ENCODE measurements at regions not wholly inside any gene's neighbourhood (a gene's known extent, or its start where the extent isn't known, plus 50 kb on each side); places are given as distances from the start of the nearest gene placed in this dataset.
"Not testable (repeated sequence)": the region's sequence is repeated elsewhere in the genome, so short reads cannot be mapped to it uniquely, and the experiment has no call there.

DNA sequence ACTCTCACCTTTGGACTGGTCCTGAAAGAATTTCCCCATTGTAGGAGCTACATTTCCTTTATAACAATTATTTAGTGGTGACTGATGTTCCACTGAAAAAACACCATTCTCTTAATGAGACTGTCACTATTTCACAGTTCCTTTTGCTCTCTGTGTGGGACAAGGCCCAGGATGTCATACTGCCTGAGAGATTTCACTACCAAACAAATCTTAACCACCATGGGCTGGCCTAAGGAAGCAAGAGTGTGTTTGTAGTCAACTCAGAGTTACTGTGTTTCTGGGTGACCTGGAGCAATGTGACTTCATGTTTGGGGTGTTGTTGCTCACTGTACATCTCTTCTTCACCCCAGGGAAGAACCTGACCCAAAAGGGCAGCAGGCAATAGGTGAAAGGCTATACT, 50.1 kb upstream of the ZNF608 start:
- no peak for DNase-seq

DNA sequence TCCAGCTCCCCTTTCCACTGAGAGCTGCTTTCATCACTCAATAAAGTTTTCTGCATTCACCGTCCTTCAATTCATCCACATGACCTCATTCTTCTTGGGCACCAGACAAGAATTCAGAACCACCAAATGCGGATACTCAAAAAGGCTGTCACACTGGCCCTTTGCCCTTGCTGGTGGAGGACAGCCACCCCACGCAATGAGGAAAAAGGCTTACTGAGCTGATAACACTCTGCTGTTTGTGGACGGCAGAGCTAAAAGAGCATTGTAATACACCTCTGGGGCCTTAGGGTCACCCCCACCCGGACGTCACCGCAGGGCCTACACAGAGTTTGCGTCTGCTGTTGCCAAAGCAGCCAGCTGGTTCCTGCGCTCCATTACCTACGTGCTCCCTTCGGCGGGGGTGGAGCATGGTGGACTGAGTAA, 51.2 kb upstream of the ZNF608 start:
- DNase-seq: no peak

DNA sequence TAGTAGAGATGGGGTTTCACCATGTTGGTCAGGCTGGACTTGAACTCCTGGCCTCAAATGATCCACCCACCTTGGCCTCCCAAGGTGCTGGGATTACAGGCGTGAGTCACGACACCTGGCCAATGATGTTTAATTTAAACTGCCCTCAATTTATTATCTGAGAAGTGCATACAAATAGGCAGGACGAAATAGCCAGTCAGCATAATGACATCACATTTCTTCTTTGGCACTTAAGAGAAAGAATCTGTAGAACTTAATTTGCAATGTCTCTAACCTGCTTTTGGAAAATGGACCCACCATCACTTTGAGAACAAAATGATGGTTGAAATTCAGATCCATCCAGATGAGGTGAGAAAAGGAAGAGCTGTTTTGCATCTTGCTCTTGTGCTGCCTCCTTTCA, 52.5 kb upstream of the ZNF608 start:
- DNase-seq: no peak

DNA sequence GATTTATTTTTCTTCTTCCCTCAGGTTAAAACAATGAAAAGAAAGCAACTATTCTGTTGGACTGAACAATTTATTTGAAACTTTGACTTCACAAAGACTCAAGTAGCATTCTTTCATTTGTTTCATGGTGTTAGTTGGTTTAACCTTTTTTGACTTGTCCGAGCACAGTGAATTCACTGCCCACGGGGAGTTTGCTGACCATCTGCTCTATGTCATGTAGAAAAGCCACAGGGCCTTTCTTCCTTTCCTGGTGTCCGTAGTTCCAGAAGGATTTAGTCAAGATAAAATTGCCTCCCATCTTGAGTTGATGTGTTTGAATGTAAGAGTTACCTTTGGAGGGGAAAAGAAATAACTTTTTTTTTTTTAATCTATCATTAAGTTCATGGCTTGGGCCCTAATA, 55.1 kb upstream of the ZNF608 start:
- DNase-seq: no peak

DNA sequence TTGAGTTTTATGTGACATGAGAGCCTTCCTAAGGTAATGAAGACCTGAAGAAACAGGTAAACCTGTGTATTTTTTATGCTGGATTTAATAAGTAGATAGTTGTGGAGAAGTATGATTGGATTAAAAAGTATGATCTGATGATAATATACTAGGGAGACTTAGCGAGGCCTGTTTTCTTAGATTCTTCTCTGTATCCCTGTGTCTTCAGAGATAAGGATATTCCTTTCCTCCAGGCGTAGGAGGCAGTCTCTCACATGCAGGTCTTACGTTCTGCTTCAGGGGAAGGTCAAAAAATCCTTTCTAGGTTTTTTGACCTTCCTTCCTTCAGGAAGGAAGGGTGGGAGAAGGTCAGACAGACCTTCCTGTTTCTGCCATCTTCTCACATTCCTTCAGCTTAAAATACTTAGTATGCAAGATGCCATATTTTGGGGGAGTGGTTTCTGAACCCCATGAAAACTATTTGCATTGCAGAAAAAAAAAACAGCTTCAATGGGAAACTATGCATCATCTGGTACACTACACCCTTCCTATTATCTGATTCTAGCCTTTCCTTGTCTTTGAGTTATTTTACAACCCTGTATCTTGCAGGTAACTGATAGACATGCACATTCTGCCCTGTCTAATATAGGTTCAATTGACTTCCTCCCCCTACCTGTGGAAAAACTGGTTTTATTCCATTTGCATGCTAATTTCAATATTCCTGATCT, 57.3 kb upstream of the ZNF608 start:
- no peak for DNase-seq

DNA sequence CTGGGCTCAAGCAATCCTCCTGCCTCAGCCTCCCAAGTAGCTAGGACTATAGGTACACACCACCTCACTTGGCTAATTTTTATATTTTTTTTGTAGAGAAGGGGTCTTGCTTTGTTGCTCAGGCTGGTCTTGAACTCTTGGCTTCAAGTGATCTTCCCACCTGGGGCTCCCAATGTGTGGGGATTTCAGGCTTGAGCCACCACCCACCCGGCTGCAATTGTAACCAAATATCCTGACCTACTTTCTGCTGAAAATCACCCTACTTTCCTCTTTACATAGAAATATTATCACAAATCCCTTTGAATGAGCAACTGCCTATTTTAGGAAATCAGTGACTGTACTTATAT, 59.6 kb upstream of the ZNF608 start:
- DNase-seq: no peak

DNA sequence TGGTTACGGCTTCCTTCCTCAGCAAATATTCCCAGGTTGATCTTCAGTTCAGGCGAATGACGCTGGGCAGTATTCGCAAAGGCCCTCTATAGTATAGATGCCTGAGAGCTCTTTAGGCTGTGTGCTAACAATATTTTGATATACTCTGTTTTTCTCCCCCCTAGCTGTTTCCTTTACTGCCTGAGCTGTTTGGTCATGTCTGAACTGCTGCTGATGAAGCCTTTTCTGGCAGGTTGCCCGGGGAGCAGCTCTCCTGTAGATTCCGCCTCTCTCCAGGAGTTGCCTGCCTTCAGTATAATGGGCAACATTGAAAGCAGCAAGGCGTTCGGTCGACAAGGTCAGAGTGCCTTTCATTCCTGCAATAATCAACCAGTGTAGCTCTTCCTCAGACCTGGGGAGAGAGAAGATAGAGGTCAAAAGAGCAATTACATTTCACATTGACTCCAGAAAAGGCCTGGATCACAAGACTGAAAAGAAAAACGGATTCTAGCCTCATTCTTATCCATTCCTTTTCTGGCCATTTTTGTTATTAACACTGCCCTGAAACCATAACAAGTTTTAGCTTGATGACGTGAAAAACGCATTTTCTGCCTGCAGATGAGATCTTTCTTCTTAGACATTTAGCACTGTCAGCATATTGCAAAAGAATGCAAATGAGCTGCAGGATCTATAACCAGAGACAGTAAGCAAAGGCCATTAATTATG, 60.1 kb upstream of the ZNF608 start:
- peak; percentile 72 for DNase-seq

DNA sequence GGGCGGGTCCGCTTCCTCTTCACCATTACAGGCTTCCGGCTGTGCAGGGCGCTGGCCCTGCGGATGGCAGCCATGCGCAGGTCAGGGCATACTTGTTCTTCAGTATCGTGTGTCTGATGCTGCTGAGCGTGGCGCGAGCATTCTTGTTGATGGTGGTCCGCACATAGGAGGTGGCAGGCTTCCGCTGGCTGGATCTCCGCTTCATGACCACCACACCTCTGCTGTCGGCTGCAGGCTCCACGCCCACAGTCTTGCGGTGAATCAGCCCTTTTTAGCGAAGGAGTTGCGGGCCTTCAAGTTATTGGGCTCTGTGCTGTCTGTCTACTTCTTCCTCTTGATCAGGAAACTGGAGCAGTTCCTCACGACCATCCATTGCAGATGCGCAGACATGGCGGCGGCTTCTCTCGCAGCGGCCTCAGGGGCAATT, 62.4 kb upstream of the ZNF608 start:
- DNase-seq: no peak

DNA sequence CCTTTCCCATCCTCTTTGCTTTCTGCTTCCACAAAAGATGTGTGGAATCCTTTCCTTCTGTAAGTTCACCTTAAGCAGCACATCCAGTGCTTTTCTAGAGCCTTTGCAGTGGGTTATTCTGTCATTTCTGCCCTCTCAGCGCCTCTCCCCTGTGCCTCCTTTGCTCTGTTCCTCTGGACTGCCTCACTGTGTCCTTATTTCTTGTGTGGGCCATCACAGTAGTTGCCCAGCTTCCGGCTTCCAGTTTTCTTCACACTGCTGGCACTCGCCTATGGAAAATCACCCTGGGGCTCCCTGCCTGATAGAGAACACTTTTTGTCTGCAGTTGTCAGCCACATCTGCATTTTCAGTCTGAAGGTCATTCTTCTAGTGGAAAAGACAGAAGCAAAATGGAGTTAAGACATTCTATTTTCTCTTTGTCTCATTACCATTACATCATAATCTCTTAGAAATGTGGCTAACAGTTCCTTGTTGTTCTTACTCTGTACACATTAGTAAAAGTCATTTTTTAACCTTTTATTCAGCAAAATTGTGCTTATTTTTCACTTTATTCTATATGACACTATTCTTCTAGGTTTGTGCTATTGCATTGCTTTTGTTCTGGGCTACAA, 64.1 kb upstream of the ZNF608 start:
- no peak for DNase-seq

DNA sequence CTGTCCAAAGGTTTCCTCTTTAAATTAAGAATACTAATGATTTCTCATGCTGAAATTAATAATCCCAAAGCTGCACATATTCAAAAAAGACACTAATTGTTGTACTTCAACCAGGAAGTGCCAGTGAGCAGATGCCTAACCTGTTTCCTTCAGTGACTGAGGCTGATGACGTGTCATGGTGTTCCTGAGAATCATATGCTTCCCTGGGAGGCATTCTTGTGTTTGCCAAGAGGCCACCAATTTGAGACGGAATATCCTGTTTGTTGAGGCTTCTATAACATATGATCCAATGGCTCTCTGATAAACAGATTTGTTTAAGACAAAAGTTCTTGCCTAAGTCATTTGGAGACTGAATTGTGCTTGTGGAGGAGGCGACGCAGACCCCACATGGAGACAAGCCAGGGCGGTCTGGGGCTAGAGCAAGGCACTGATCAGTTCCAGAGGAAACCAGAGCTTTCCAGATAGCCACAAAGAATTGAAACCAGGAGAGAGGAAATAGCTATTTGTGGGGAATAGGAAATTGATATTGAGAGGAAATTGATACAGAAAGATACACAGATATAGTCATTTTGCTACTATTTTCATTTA, 66.4 kb upstream of the ZNF608 start:
- no peak for DNase-seq

DNA sequence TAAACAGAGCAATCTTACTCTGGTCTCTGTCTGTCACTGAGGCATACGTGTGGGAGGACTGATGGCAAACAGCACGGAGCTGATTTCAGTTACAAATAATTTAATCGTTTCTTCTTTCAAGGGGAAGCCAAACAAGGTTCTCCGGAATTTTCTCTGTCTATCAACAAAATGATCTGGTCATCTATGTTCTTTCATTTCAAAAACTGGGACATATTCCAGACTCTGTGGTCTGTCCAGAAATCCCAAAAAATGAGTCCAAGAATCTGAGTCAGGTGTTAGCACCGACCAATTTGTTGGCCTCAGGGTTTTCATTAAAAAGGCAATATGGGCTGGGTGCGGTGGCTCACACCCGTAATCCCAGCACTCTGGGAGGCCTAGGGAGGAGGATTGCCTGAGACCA, 69.9 kb upstream of the ZNF608 start:
- DNase-seq: no peak

DNA sequence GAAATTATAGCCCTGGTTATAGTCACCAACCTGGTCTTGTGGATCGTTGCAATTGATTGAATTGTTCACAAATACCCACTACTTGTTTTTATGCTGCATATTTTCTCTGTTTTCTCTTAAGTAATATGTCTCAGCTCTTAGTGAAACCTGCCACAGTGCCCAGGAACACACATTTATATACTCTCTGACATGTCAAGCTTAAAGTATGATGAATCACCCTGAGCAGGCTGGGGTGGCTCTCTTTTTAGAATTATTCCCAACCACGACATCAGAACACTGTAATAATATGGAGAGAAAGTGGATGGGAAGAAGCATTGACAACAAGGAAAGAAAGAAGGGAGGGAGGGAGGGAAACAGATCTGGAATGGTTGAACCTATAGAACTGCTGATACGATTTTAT, 72.8 kb upstream of the ZNF608 start:
- no peak for DNase-seq

DNA sequence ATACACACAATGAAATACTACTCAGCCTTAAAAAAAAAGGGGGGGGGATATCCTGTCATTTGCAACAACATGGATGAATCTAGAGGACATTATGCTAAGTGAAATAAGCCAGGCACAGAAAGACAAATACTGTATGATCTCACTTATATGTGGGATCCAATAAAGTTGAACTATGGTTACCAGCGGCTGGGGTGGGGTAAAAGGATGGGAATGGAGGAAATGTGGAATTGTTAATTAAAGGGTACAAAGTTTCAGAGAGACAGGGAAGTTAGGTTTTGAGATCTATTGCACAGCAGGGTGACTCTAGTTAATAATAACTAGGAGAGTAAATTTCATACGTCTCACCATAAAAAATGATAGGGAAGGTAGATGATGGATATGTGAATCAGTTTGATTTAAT, 76.2 kb upstream of the ZNF608 start:
- no peak for DNase-seq

DNA sequence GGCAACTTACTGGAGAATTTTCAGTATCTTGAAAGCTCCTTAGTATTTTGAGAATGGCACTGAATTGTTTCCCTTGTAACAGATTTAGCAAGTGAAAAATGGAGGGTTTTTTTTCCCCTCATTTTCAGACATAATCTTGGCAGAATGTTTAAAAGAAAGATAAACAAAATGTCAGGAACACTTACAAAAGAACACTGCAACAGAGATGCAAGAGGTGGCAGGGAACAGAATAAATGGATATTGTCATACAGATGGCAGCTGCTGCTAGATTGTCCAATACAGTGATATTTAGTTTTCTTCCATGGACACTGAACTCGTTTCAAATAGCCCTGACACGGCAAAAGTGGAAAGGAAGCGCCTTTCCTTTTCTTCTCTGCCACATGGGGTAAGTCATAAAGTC, 76.9 kb upstream of the ZNF608 start:
- no peak for DNase-seq

DNA sequence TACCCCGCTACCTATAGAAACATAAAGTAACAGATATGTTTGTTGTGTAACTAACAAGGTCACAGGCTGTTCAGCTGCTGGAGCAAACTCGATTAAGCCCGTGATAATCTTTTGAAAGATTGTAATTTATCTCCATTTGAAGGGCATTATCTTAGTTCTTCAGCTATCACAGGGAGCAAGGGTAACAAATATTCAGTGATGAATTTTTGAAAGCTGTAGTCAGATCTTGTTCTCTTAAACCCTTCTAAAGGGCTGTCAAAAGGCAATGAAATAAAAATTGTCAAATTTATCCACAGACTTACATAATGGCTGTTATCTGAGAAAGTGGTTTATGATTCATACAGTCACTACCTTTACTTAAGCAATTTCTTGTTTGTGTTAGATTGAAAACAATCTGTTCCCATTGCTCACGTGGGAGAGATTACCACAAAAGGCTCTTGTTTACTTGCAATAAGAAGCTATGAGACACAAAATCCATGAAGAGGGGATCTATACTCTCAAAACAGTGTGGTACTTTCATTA, 78.3 kb upstream of the ZNF608 start:
- no peak for DNase-seq

DNA sequence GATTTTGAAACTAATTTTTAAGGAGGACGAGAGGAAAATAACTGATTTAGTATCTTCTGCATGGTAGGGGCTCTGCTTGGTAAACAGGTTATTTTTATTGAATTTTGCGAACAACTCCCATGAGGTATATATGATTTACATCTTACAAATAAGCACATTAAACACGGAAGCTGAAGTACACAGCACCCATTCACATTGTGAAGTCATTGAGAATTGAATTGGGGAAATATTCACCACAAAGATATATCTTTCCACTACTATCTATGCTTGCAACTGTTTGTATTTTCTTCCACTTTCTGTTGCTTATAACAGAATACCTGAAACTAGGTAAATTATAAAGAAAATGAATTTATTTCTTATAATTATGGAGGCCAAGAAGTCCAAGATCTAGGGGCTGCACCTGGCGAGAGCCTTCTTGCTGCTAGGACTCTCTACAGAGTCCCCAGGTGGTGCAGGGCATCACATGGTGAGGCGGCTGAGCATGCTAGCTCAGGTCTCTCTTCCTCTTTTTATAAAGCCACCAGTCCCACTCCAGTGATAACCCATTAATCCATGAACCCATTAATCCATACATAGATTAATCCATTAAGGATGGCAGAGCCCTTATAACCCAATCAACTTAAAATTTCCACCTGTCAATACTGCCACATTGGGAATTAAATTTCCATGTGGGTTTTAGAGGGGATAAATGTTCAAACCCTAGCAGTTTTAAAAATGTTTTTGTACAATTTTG, 79.0 kb upstream of the ZNF608 start:
- DNase-seq: no peak

DNA sequence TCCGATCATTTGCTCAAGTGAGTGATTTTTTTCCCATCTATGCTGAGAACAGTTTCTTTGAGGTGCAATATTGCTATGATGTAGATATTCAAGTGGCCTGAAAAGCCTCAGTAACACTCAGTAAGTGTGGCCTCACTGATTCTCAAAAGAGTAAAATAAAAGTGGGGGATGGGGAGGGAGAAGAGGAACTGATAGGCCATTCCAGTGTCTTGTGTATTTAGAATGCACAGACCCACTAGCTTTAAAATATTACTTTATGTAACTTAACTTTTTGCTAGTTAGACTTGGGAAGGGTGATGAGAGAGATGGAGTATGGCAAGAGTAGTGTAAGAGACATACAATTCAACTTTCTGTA, 79.5 kb upstream of the ZNF608 start:
- DNase-seq: no peak

DNA sequence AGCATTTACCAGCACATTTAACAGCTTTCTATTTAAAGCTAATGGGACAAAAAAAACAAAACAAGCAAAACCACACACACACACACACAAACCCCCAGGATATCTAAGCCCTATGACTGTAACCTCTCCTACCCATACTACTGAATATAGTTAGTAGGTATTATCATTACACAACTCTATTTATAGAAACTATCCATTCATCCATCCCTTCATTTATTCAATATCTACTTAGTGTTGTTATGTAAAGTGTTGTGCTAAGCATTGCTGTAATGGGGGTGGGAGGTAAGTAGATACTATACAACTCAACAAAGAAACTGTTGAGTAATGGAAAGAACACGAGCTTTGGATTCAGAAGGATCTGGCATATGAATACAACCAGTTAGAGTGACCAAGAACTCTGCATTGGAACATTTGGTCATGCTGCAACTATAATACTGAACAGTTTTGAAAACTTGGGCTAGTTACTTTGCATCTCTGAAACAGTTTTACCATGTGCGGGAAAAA, 82.3 kb upstream of the ZNF608 start:
- DNase-seq: no peak

DNA sequence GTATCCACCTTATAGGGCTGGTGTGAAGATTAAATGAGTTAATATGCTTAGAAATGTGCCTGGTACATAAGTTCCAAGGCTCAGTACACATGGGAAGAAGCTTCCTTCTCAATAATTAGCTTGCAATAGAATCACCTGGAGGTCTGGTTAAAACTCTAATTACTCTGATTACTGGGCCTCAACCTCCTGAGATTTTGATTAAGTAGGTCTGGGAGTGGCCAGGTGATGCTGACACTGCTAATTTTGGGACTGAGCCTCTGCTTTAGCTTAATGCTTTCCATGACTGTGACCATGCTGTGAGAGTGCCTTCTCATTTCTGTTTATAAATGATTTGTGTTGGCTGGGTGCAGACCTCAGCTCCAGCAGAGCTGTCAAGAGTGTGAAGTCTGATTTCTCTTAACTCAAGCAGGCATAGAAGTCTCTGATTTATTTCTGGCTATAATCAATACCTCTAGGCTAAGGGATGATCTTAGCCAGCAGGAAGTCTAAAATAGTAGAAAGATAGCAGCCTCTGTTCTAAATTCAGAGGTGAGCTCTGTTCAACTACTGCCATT, 85.3 kb upstream of the ZNF608 start:
- DNase-seq: no peak

DNA sequence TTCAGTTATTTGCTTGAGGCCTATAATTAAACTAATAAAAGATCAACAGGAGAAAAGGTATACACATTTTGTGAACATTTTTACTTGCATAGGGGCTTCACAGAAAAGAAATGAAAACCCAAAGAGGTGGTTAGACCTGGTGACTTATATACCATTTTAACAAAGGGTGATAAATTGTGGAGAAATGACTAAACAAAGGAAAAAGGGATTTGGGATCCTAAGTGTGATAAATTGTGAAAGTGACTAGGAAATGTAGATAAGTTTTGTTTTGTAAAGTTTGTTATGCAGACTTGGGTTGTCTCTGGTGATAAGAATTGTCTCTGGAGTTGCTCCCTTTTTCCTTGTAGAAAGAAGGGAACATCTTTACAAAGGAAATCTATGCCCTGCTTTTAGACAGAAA, 86.1 kb upstream of the ZNF608 start:
- DNase-seq: no peak

DNA sequence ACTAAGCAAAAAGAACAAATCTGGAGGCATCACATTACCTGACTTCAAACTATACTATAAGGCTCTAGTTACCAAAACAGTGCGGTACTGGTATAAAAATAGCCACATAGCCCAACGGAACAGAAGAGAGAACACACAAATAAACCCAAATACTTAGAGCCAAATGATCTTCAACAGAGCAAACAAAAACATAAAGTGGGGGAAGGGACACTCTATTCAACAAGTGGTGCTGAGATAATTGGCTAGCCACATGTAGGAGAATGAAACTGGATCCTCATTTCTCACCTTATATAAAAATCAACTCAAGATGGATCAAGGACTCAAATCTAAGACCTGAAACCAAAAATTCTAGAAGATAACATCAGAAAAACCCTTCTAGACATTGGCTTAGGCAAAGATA, 89.9 kb upstream of the ZNF608 start:
- not testable (repeated sequence) for DNase-seq
